HG03571 (cell line): ENCODE measurements at regions not wholly inside any gene's neighbourhood (a gene's known extent, or its start where the extent isn't known, plus 50 kb on each side); places are given as distances from the start of the nearest gene placed in this dataset.
"Not testable (repeated sequence)": the region's sequence is repeated elsewhere in the genome, so short reads cannot be mapped to it uniquely, and the experiment has no call there.

Source experiments
- ATAC-seq: cut with Tn5 transposase; IDR thresholded peaks from one replicate; pipeline ENCODE4 v1.9.1; 2021; ENCODE audit not compliant: unreplicated experiment

GRCh38 chr4:180973894-180974293, 1269.3 kb upstream of the TENM3 start:
- ATAC-seq, result no peak

- no peak for ATAC-seq
These were observed 1252.3 kb upstream of the TENM3 start for GRCh38 chr4:180990931-180991330.

GRCh38 chr4:180993244-180993836, 1249.9 kb upstream of the TENM3 start:
- no peak for ATAC-seq

- no peak for ATAC-seq
These were observed 1248.5 kb upstream of the TENM3 start for GRCh38 chr4:180994722-180995121.

GRCh38 chr4:180999217-180999616, 1244.0 kb upstream of the TENM3 start:
- ATAC-seq, result no peak

GRCh38 chr4:181004056-181004455, 1239.1 kb upstream of the TENM3 start:
- ATAC-seq, result no peak

DNA sequence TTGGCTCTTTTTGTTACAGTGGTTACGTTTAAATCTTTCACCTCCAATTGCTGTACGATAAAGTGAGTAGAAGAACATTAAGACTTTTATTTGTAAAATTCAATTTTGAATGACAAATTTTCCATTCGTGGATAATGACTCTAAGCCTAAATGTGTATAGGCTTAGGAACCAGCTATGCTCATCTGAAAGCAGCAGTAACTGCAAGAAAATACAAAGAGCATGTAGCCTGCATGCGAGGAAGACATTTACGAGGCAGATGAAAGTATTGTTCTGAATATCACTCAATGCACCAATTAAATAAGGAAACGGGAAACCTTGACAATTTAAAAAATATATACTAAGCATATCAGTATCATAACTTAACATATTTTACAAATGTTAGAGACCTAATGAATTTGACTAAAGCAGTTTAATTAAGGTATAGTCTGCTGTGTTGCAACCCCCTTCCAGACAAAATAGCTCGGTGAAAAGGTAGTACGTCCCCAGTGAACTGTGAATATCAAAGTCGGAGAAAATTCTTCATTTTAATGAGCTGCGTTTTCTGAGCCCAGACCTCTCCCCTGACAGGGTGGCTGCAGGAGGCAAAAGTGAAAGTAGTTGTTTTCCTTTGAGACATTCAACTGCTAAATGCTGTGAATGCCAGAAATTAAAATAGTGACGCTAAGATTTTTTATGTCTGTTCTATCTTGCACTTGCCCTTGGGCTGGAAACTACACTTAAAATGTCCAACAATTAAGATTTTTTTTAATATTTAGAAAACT, 1236.5 kb upstream of the TENM3 start:
- ATAC-seq, result no peak

DNA sequence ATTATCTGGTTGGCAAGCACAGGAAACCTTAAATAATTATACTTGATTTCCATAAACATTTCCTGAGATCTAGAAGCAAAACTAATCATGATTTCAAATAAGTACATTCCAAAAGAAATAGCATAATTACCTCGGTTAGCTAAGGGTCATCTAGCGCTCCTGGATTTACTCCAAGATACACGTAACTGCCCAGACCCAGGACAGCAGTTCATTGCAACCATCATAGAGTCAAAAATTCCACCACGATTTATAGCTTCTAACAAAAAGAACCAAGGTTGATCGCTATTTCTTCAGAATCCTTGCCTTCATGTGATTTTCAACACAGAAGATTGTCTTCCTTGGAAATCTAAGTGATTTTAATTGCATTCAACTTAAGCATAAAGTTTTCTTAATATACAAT, 1235.5 kb upstream of the TENM3 start:
- ATAC-seq, result no peak

DNA sequence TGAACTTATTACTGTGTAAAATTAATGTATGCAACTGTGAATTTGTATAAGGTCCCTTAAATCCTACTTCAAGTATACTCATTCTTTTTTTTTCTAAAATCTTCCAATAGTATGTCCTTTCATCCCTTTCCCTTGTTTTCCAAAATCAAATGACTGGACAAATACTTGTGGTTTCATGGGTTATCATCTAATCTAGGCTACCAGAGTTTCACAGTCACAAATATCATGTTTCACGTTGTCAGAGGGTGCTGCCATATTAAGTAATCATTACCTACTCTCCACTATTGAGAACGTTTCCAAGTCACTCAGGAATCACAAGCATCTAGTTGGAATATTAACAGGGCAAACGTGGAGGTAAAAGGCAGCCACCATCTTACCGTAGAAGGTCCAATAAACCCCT, 1235.0 kb upstream of the TENM3 start:
- ATAC-seq, result no peak

DNA sequence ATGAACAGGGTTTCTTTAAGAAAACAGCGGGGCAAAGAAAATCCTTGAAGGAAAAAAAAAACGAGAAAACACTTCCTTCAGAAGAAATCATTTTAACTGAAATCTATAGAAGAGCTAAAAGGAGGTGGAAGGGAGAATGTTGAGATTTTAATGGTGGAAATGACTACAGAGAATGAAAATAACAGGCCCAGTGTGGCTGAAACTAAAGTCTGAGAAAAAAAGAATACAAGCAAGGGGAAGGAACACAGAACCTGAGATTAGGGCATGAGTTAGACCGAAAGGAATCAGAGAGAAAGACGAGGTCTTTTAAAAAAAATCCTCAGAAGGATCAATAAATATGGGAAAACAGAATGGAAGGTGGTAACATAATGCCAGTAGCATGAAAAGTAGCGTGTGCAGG, 1230.0 kb upstream of the TENM3 start:
- no peak for ATAC-seq

DNA sequence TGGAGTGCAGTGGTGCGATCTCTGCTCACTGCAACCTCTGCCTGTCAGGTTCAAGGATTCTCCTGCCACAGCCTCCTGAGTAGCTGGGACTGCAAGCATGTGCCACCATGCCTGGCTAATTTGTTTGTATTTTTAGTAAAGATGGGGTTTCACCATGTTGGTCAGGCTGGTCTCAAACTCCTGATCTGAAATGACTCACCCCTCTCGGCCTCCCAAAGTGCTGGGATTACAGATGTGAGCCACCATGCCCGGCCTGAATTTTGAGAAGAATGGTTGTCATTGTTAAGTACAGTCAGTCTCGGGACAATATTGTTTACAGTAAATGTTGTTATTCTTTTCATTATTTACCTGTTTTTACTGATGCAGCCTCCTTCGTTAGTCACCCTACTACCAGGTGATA, 1226.2 kb upstream of the TENM3 start:
- no peak for ATAC-seq

- ATAC-seq, result no peak
These were observed 1224.7 kb upstream of the TENM3 start for GRCh38 chr4:181018472-181018871.

DNA sequence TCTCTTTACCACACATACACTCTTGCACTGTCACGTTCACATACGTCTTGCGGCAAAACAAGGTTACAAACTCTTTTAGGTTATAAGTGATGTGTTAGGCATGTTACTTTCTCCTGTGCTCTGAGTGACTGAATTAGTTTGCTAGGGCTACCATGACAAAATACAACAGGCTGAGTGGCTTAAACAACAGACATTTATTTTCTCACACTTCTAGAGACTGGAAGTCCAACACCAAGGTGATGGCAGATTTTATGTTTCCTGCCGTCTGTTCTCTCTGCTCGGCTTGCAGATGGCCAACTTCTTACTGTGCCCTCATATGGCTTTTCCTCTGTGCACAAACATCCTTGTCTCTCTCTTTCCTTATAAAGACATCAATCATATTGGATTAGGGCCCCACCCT, 1224.3 kb upstream of the TENM3 start:
- ATAC-seq, result no peak

GRCh38 chr4:181020456-181020855, 1222.7 kb upstream of the TENM3 start:
- ATAC-seq, result no peak

- ATAC-seq, result no peak
These were observed 1222.0 kb upstream of the TENM3 start for GRCh38 chr4:181021213-181021612.

DNA sequence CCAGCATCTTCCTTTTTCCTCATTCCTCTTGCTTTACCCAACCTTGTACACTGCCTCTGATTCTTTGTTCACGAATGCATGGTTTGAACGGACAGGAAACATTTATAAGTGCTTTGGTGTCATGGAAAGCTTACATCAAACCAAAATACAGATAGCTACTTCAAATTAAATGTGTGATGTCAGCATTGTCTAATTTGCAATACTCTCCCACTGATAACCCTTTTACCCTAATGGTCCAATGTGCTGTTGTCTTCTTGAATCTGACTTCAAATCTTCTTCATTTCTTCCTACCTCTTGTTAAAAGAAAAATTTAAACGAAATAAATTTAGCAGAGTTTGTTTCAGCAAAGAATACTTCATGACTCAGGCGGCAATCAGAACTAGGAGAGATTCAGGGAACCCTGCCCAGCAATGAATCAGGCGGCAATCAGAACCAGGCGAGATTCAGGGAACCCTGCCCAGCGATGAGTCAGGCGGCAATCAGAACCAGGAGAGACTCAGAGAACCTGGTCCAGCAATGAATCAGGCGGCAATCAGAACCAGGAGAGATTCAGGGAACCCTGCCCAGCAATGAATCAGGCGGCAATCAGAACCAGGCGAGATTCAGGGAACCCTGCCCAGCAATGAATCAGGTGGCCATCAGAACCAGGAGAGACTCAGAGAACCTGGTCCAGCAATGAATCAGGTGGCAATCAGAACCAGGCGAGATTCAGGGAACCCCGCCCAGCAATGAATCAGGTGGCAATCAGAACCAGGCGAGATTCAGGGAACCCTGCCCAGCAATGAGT, 1212.9 kb upstream of the TENM3 start:
- ATAC-seq, result not testable (repeated sequence)

GRCh38 chr4:181030961-181031360, 1212.2 kb upstream of the TENM3 start:
- ATAC-seq, result no peak

GRCh38 chr4:181043486-181043885, 1199.7 kb upstream of the TENM3 start:
- ATAC-seq, result no peak

DNA sequence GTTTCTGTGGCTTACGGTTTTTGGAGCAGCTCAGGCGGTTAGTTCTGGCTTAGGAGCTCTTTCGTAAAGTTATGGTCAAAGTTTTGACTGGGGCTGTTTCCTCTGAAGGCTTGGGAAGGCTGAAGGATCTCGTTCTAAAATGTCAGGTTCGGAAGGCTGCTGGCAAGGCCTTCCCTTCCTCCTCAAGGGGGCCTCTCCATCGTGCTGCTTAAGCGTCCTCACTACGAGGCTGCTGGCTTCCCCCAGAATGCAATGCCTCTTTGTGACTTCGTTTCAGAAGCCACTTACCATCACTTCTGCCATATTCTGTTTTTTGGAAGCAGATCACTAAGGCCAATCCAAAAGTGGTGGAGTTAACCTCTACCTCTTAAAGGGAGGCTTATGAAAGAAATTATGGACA, 1196.4 kb upstream of the TENM3 start:
- no peak for ATAC-seq

DNA sequence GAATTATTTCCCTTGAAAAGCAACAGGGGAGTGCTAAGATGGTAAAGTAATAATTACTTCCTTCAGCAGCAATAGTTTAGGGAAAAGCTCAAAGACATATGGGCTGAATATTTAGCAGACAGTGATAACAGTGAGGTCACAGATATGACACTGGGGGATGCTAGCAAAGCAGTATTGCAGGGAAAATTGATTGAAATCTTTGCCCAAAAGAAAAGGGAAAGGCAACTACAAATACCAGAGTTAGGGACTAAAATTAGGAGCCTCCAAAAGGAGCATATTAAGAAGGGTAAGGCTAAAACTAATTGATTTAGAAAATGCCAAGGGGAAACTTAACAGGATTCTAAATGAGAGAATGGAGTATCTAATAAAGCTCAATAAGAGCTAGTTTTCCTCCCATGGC, 1191.3 kb upstream of the TENM3 start:
- ATAC-seq, result no peak

DNA sequence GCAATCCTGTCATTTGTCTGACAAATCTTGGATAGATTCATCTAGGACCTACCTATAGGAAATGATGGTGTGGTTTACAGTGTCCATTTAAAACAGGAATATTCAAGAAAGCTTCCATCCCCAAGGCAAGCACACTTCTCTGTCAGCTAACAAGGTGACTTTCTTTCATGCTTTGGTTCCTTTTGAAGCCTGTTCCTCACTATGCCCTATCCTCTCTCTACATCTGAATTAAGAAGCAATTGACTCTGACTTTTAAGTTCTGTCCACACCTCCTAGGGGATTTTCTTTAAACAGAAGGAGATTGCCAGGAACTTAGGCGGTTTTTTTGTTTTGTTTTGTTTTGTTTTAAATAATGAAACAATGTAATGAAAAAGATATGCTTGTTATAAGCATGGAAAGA, 1181.4 kb upstream of the TENM3 start:
- ATAC-seq, result no peak

GRCh38 chr4:181063212-181063611, 1180.0 kb upstream of the TENM3 start:
- no peak for ATAC-seq
